IMR-90 (cell line): ENCODE measurements at regions not wholly inside any gene's neighbourhood (a gene's known extent, or its start where the extent isn't known, plus 50 kb on each side); places are given as distances from the start of the nearest gene placed in this dataset.

Source experiments
- ATAC-seq: fragments of 200-7000 bp; cut with Tn5 transposase; 2 replicates; pipeline ENCODE4 v1.9.1; 2020; ENCODE audit warnings: low read depth, mild to moderate bottlenecking, moderate library complexity
- BruUV-seq: library from RNA; stranded (reverse); fragments of 400-500 nt; replicated peaks from 2 replicates; lab custom pipeline; 2021; lab: Mats Ljungman, UMichigan
- CTCF ChIA-PET: fragments of 300-600 bp; formaldehyde crosslinking; extraction: SDS; loops from one replicate; lab custom pipeline; 2021; ENCODE audit warnings: antibody characterized with exemption; lab: Yijun Ruan, JAX
- POLR2A ChIA-PET: fragments of 300-600 bp; sonication (Branson Sonifier 250); formaldehyde crosslinking; loops from one replicate; lab custom pipeline; 2022; ENCODE audit warnings: antibody characterized with exemption; ENCODE audit not compliant: unreplicated experiment; lab: Charles Lee
- DNase-seq: peaks from one replicate; pipeline ENCODE4 v3.0.0; 2013
- H2AFZ ChIP-seq: replicated peaks from 2 replicates; pipeline ENCODE3; 2013; ENCODE audit warnings: low read length, mild to moderate bottlenecking; ENCODE audit not compliant: poor library complexity
- H2AK5ac ChIP-seq: 2 replicates; pipeline ENCODE4 v1.6.1; 2013; ENCODE audit warnings: low read depth, low read length, inconsistent platforms
- H2AK9ac ChIP-seq: replicated peaks from 2 replicates; pipeline ENCODE3; 2013; ENCODE audit warnings: mild to moderate bottlenecking, low read depth, low read length, moderate library complexity; ENCODE audit not compliant: poor library complexity
- H2BK120ac ChIP-seq: 2 replicates; pipeline ENCODE4 v1.6.1; 2013; ENCODE audit warnings: low read depth, low read length, inconsistent platforms
- H2BK15ac ChIP-seq: 3 replicates; pipeline ENCODE4 v1.6.1; 2013; ENCODE audit warnings: low read depth, low read length, inconsistent platforms
- H2BK20ac ChIP-seq: 2 replicates; pipeline ENCODE4 v1.6.1; 2013; ENCODE audit warnings: low read depth, mild to moderate bottlenecking, inconsistent platforms, low read length, moderate library complexity
- H2BK5ac ChIP-seq: 2 replicates; pipeline ENCODE4 v1.6.1; 2013; ENCODE audit warnings: mild to moderate bottlenecking, low read depth, low read length, inconsistent platforms; ENCODE audit not compliant: poor library complexity, severe bottlenecking
- H3K14ac ChIP-seq: replicated peaks from 2 replicates; pipeline ENCODE4 v1.6.1; 2013; ENCODE audit warnings: low read depth, low read length, inconsistent platforms
- H3K18ac ChIP-seq: 2 replicates; pipeline ENCODE4 v1.6.1; 2013; ENCODE audit warnings: low read depth, low read length, control low read depth
- H3K23ac ChIP-seq: 2 replicates; pipeline ENCODE4 v1.6.1; 2013; ENCODE audit warnings: low read depth, low read length, inconsistent platforms
- H3K27ac ChIP-seq: 2 replicates; pipeline ENCODE4 v1.5.1; 2013; ENCODE audit warnings: mild to moderate bottlenecking, control low read depth, low read length; ENCODE audit not compliant: insufficient read depth
- H3K27me3 ChIP-seq: 2 replicates; pipeline ENCODE4 v1.6.1; 2013; ENCODE audit warnings: low read length; ENCODE audit not compliant: control insufficient read depth, insufficient read depth
- H3K36me3 ChIP-seq: 2 replicates; pipeline ENCODE4 v1.6.1; 2013; ENCODE audit warnings: low read length, mixed read lengths; ENCODE audit not compliant: control insufficient read depth, insufficient read depth
- H3K4ac ChIP-seq: 2 replicates; pipeline ENCODE4 v1.6.1; 2013; ENCODE audit warnings: low read depth, low read length, inconsistent platforms
- H3K4me1 ChIP-seq: 2 replicates; pipeline ENCODE4 v1.6.1; 2013; ENCODE audit warnings: low read length, mixed read lengths; ENCODE audit not compliant: control insufficient read depth, insufficient read depth
- H3K4me2 ChIP-seq: 2 replicates; pipeline ENCODE4 v1.6.1; 2013; ENCODE audit warnings: low read depth, mild to moderate bottlenecking, control low read depth, low read length, moderate library complexity
- H3K4me3 ChIP-seq: 2 replicates; pipeline ENCODE4 v1.5.1; 2013; ENCODE audit warnings: low read depth, mild to moderate bottlenecking, control low read depth, low read length, moderate library complexity; ENCODE audit not compliant: insufficient read depth
- H3K56ac ChIP-seq: 2 replicates; pipeline ENCODE4 v1.6.1; 2013; ENCODE audit warnings: low read length, inconsistent platforms; ENCODE audit not compliant: insufficient read depth; ENCODE audit errors: extremely low read depth
- H3K79me1 ChIP-seq, 2 experiments: 2 replicates each; pipeline ENCODE4 v1.6.1; 2013; ENCODE audit warnings: low read length in 2 of 2, inconsistent platforms in 1 of 2, low read depth in 1 of 2
- H3K9ac ChIP-seq: 2 replicates; pipeline ENCODE4 v1.6.1; 2013; ENCODE audit warnings: low read depth, low read length, control low read depth
- H3K9me1 ChIP-seq: 2 replicates; pipeline ENCODE4 v1.6.1; 2013; ENCODE audit warnings: low read length, inconsistent platforms; ENCODE audit not compliant: insufficient read depth
- H3K9me3 ChIP-seq: 2 replicates; pipeline ENCODE4 v1.6.1; 2013; ENCODE audit warnings: low read length; ENCODE audit not compliant: control insufficient read depth, insufficient read depth
- H4K20me1 ChIP-seq: 2 replicates; pipeline ENCODE4 v1.6.1; 2013; ENCODE audit warnings: low read length, inconsistent platforms; ENCODE audit not compliant: insufficient read depth
- H4K5ac ChIP-seq: 2 replicates; pipeline ENCODE4 v1.6.1; 2013; ENCODE audit warnings: mild to moderate bottlenecking, low read depth, low read length, control low read depth
- H4K8ac ChIP-seq, 2 experiments: 2 replicates each; pipeline ENCODE4 v1.6.1; 2013; ENCODE audit warnings: low read depth in 2 of 2, low read length in 2 of 2, control low read depth in 1 of 2, inconsistent platforms in 1 of 2
- H4K91ac ChIP-seq: 2 replicates; pipeline ENCODE4 v1.6.1; 2013; ENCODE audit warnings: low read depth, low read length, inconsistent platforms; ENCODE audit not compliant: insufficient read depth
- BHLHE40 ChIP-seq: fragments of 150-350 bp; IDR thresholded peaks from 2 replicates; pipeline ENCODE4 v1.6.1; 2016; ENCODE audit warnings: mild to moderate bottlenecking, low read depth, low read length
- CEBPB ChIP-seq: IDR thresholded peaks from 2 replicates; pipeline ENCODE4 v1.6.1; 2012; ENCODE audit warnings: low read depth, low read length, improper control_type of control experiment
- CTCF ChIP-seq: conservative IDR thresholded peaks from 2 replicates; pipeline ENCODE4 v1.5.1; 2012; ENCODE audit warnings: mild to moderate bottlenecking, low read depth, low read length, improper control_type of control experiment
- MAFK ChIP-seq: IDR thresholded peaks from 2 replicates; pipeline ENCODE4 v1.6.1; 2012; ENCODE audit warnings: low read depth, low read length, improper control_type of control experiment
- MAZ ChIP-seq: IDR thresholded peaks from 2 replicates; pipeline ENCODE4 v1.6.1; 2012; ENCODE audit warnings: low read depth, mild to moderate bottlenecking, low read length, improper control_type of control experiment, moderate library complexity, borderline replicate concordance
- NFE2L2 ChIP-seq: fragments of 150-350 bp; IDR thresholded peaks from 2 replicates; pipeline ENCODE4 v1.6.1; 2016; ENCODE audit warnings: low read depth, mild to moderate bottlenecking, low read length
- POLR2A ChIP-seq: IDR thresholded peaks from 2 replicates; pipeline ENCODE4 v1.6.1; 2012; ENCODE audit warnings: mild to moderate bottlenecking, low read depth, low read length
- RAD21 ChIP-seq: IDR thresholded peaks from 2 replicates; pipeline ENCODE4 v1.6.1; 2012; ENCODE audit warnings: low read length, improper control_type of control experiment
- RCOR1 ChIP-seq: IDR thresholded peaks from 2 replicates; pipeline ENCODE4 v1.6.1; 2012; ENCODE audit warnings: mild to moderate bottlenecking, low read length, improper control_type of control experiment; ENCODE audit not compliant: insufficient replicate concordance
- RFX5 ChIP-seq: IDR thresholded peaks from 2 replicates; pipeline ENCODE4 v1.8.0; 2012; ENCODE audit warnings: low read depth, mild to moderate bottlenecking, low read length, moderate library complexity
- SMC3 ChIP-seq: fragments of 150-350 bp; IDR thresholded peaks from 2 replicates; pipeline ENCODE4 v1.6.1; 2016; ENCODE audit warnings: low read depth, mild to moderate bottlenecking, antibody characterized with exemption, low read length, moderate library complexity
- USF2 ChIP-seq: fragments of 150-350 bp; IDR thresholded peaks from 2 replicates; pipeline ENCODE4 v1.6.1; 2017; ENCODE audit warnings: mild to moderate bottlenecking, antibody characterized with exemption, low read length, low read depth
- WGBS, 2 experiments: methylation state at CpG; one replicate each; pipeline versions ENCODE4 v1.1.5 to v1.1.7; 2013; ENCODE audit warnings: missing lambda C conversion rate in 2 of 2; ENCODE audit not compliant: insufficient read length in 1 of 2; ENCODE audit errors: extremely low coverage in 2 of 2; 5-methylcytosine and 5-hydroxymethylcytosine counted together
- dilution Hi-C: fragments of 300-500 bp; cut with HindIII; formaldehyde crosslinking; loops from one replicate; pipeline ENCODE4 v1.14.3; 2018; ENCODE audit warnings: low sequenced_read_pairs; ENCODE audit not compliant: unreplicated experiment
- in situ Hi-C: fragments of 300-500 bp; cut with MboI; formaldehyde crosslinking; loops from 3 replicates; pipeline ENCODE4 v1.14.3; 2019; ENCODE audit warnings: low sequenced_read_pairs, inconsistent platforms, mixed read lengths
- intact Hi-C: fragments of 100-400 bp; cut with micrococcal nuclease; formaldehyde crosslinking; loops from 2 replicates; pipeline ENCODE4 v1.10.0; 2022

- intact Hi-C loops: loop anchor here (5.0 to 10.0 kb wide), 2 partner anchors 770 to 1048 kb away; partner anchors contain the start of gene PTGR3
- CTCF ChIA-PET: no interaction called here
These were observed 239.9 kb downstream of the ZNF516 start for GRCh38 chr18:76255070-76255683.

More at GRCh38 chr18:76255070-76255683, 239.9 kb downstream of the ZNF516 start:
- Histone ChIP-seq H4K5ac (no peak overlapping the region), H3K4me1 (peaks cover 2% of the 10 kb centered on the region; the same call in 1 of the 2 replicates), H3K79me1 (no peaks in the 10 kb centered on the region), H3K36me3 (no peaks in the 10 kb centered on the region), H3K18ac (no peak overlapping the region), H4K8ac (no peak overlapping the region), H2BK20ac (no peak overlapping the region), H2AK9ac (no peak overlapping the region), H2AK5ac (no peak overlapping the region), H3K4me2 (no peak overlapping the region), H3K27ac (no peak overlapping the region), H3K27me3 (peaks cover 6% of the 10 kb centered on the region), H3K4ac (no peak overlapping the region), H2BK15ac (no peak overlapping the region), H2BK120ac (no peak overlapping the region), H3K9me3 (no peaks in the 10 kb centered on the region), H3K9ac (no peak overlapping the region), H2AFZ (no peak overlapping the region), H2BK5ac (no peak overlapping the region), H4K91ac (no peak overlapping the region), H3K14ac (no peak overlapping the region), H3K4me3 (peak overlapping the region; percentile 23; the same call in 1 of the 2 replicates), H3K23ac (no peak overlapping the region), H4K20me1 (no peaks in the 10 kb centered on the region), H3K56ac (no peak overlapping the region), H3K9me1 (no peaks in the 10 kb centered on the region)
- TF ChIP-seq MAZ (no peak), CEBPB (no peak), MAFK (no peak), USF2 (no peak), RCOR1 (no peak), NFE2L2 (no peak), SMC3 (no peak), CTCF (no peak), POLR2A (no peak), RFX5 (no peak), RAD21 (no peak), BHLHE40 (no peak)
- POLR2A ChIA-PET: no interaction called here
- DNase-seq (no peak), ATAC-seq (no peak)
- BruUV-seq: no TSS peak
- in situ Hi-C loops (loop anchor here (25.0 kb wide), 1 partner anchor 1593 kb away; no protein-coding TSS in a partner anchor), dilution Hi-C loops (no loop called here)
- WGBS, 2 experiments: 87% methylated on average over 18 of the region's 23 CpGs; no CpG with 5 or more reads in 1 of the 2 experiments
